MCF 10A (cell line): ENCODE measurements at regions not wholly inside any gene's neighbourhood (a gene's known extent, or its start where the extent isn't known, plus 50 kb on each side); places are given as distances from the start of the nearest gene placed in this dataset.

Experiments used
- BruUV-seq: library from RNA; stranded (reverse); fragments of 400-500 nt; replicated peaks from 2 replicates; lab custom pipeline; 2021; lab: Mats Ljungman, UMichigan
- CTCF ChIA-PET: fragments of 300-600 bp; sonication (Branson Sonifier 250); formaldehyde crosslinking; extraction: SDS; loops from one replicate; lab custom pipeline; 2021; ENCODE audit warnings: antibody characterized with exemption, inconsistent platforms; lab: Yijun Ruan, JAX
- POLR2A ChIA-PET: fragments of 300-600, 350-650 bp; sonication (Branson Sonifier 250); formaldehyde crosslinking; extraction: SDS; loops from one replicate; lab custom pipeline; 2020; ENCODE audit warnings: antibody characterized with exemption, inconsistent platforms; lab: Yijun Ruan, JAX
- DNase-seq: peaks from one replicate; pipeline ENCODE4 v3.0.0-alpha.2; 2018; ENCODE audit not compliant: unreplicated experiment
- H3K27ac Mint-ChIP-seq: one replicate; pipeline ENCODE4 v1.8.0; 2022; ENCODE audit warnings: mild to moderate bottlenecking, low read depth, mixed read lengths; ENCODE audit not compliant: unreplicated experiment
- H3K27me3 Mint-ChIP-seq: one replicate; pipeline ENCODE4 v1.8.0; 2022; ENCODE audit warnings: mixed read lengths; ENCODE audit not compliant: insufficient read depth, unreplicated experiment
- H3K36me3 Mint-ChIP-seq: one replicate; pipeline ENCODE4 v1.8.0; 2022; ENCODE audit warnings: mild to moderate bottlenecking, moderate library complexity, mixed read lengths; ENCODE audit not compliant: insufficient read depth, unreplicated experiment
- H3K4me1 Mint-ChIP-seq: one replicate; pipeline ENCODE4 v1.8.0; 2022; ENCODE audit warnings: mixed read lengths; ENCODE audit not compliant: insufficient read depth, unreplicated experiment
- H3K4me3 Mint-ChIP-seq: one replicate; pipeline ENCODE4 v1.8.0; 2022; ENCODE audit warnings: mild to moderate bottlenecking, moderate library complexity, mixed read lengths; ENCODE audit not compliant: unreplicated experiment
- H3K9me3 Mint-ChIP-seq: one replicate; pipeline ENCODE4 v1.8.0; 2022; ENCODE audit warnings: mixed read lengths; ENCODE audit not compliant: unreplicated experiment
- intact Hi-C: fragments of 100-400 bp; cut with micrococcal nuclease; formaldehyde crosslinking; loops from 2 replicates; pipeline ENCODE4 v1.14.1; 2022
- TF ChIP-seq, protein P1 (sequence below): fragments of 200-600 bp; IDR thresholded peaks from one replicate; pipeline ENCODE4 v1.8.0; 2022; ENCODE audit warnings: antibody characterized with exemption, mild to moderate bottlenecking; ENCODE audit not compliant: unreplicated experiment

GRCh38 chr20:40268321-40269075 is 420.5 kb downstream of the MAFB start:
- TF ChIP-seq, protein P1, sequence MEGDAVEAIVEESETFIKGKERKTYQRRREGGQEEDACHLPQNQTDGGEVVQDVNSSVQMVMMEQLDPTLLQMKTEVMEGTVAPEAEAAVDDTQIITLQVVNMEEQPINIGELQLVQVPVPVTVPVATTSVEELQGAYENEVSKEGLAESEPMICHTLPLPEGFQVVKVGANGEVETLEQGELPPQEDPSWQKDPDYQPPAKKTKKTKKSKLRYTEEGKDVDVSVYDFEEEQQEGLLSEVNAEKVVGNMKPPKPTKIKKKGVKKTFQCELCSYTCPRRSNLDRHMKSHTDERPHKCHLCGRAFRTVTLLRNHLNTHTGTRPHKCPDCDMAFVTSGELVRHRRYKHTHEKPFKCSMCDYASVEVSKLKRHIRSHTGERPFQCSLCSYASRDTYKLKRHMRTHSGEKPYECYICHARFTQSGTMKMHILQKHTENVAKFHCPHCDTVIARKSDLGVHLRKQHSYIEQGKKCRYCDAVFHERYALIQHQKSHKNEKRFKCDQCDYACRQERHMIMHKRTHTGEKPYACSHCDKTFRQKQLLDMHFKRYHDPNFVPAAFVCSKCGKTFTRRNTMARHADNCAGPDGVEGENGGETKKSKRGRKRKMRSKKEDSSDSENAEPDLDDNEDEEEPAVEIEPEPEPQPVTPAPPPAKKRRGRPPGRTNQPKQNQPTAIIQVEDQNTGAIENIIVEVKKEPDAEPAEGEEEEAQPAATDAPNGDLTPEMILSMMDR: no peak
- ChIA-PET CTCF (interaction anchor here (0.6 to 8.1 kb wide), 11 partner anchors 9 to 1224 kb away, joined by 3 to 83 read pairs (median 4); partner anchors contain the start of gene MAFB), POLR2A (interaction anchor here (0.6 to 2.7 kb wide), 6 partner anchors 8 to 420 kb away, joined by 3 to 21 read pairs (median 5); partner anchors contain the start of gene MAFB)
- DNase-seq: no peak
- Mint-ChIP-seq H3K4me1 (peaks cover 4% of the 10 kb centered on the region), H3K27ac (no peak overlapping the region), H3K36me3 (no peaks in the 10 kb centered on the region), H3K27me3 (no peaks in the 10 kb centered on the region), H3K4me3 (no peak overlapping the region), H3K9me3 (no peaks in the 10 kb centered on the region)
- BruUV-seq: no TSS peak
- intact Hi-C loops: loop anchor here (10.0 kb wide), 1 partner anchor 236 kb away; no protein-coding TSS in a partner anchor

- TF ChIP-seq, protein P1: peak; percentile 51
- DNase-seq: peak; percentile 75
- Mint-ChIP-seq H3K36me3 (no peaks in the 10 kb centered on the region), H3K4me3 (no peak overlapping the region), H3K27ac (no peak overlapping the region), H3K4me1 (peaks cover 4% of the 10 kb centered on the region), H3K9me3 (no peaks in the 10 kb centered on the region), H3K27me3 (no peaks in the 10 kb centered on the region)
- BruUV-seq: no TSS peak
- POLR2A ChIA-PET: interaction anchor here (0.7 to 1.8 kb wide), 3 partner anchors 18 to 423 kb away, joined by 3 to 5 read pairs (median 4); partner anchors contain the start of gene MAFB
- CTCF ChIA-PET: interaction anchor here (0.7 to 8.1 kb wide), 16 partner anchors 11 to 424 kb away, joined by 3 to 83 read pairs (median 3); partner anchors contain the start of gene MAFB
- intact Hi-C loops: loop anchor here (1.0 to 10.0 kb wide), 5 partner anchors 205 to 697 kb away; no protein-coding TSS in a partner anchor
Measured at GRCh38 chr20:40265825-40266533, 423.1 kb downstream of the MAFB start.

DNA sequence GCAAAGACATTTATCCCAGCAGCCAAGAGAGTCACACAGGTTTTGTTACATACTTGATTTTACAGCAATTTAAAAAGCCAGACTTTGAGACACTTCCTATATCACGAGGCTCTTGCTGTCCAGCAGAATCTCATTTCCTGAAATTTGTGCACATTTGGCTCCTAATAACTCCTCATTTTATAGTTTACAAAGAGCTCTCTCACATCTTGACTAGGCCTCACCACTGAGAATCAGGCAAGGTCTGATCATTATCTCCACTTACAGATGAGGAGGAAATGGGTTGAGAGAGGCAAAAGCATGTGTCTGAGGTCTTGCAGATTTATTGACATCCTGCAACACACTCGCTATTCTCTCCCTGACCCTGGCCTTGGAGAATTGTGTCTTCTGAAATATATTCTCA is 426.8 kb downstream of the MAFB start:
- no peak overlapping the region for H3K27ac Mint-ChIP-seq
- no TSS peak for BruUV-seq

More for the DNA sequence above, 426.8 kb downstream of the MAFB start:
- Mint-ChIP-seq H3K4me3 (no peak overlapping the region), H3K9me3 (no peaks in the 10 kb centered on the region), H3K4me1 (no peaks in the 10 kb centered on the region), H3K36me3 (no peaks in the 10 kb centered on the region), H3K27me3 (no peaks in the 10 kb centered on the region)
- intact Hi-C loops: loop anchor here (10.0 kb wide), 1 partner anchor 243 kb away; no protein-coding TSS in a partner anchor
- POLR2A ChIA-PET: no interaction called here
- DNase-seq: no peak
- TF ChIP-seq, protein P1: no peak
- CTCF ChIA-PET: interaction anchor here (0.5 to 8.1 kb wide), 5 partner anchors 101 to 1150 kb away, joined by 3 to 83 read pairs (median 6); partner anchors contain the start of gene MAFB
